HG03103 (cell line): ENCODE measurements at regions not wholly inside any gene's neighbourhood (a gene's known extent, or its start where the extent isn't known, plus 50 kb on each side); places are given as distances from the start of the nearest gene placed in this dataset.

Source experiments
- ATAC-seq: cut with Tn5 transposase; IDR thresholded peaks from one replicate; pipeline ENCODE4 v1.9.1; 2021; ENCODE audit warnings: low read depth; ENCODE audit not compliant: unreplicated experiment

- no peak for ATAC-seq
These were observed 202.5 kb upstream of the RAB4A start for GRCh38 chr1:229068270-229068987.

- ATAC-seq: no peak
These were observed 201.7 kb upstream of the RAB4A start for GRCh38 chr1:229069176-229069575.

- no peak for ATAC-seq
These were observed 200.7 kb upstream of the RAB4A start for GRCh38 chr1:229070168-229070567.

GRCh38 chr1:229073251-229073650 lies 197.7 kb upstream of the RAB4A start:
- no peak for ATAC-seq

GRCh38 chr1:229075217-229075616 lies 195.7 kb upstream of the RAB4A start:
- no peak for ATAC-seq

GRCh38 chr1:229075716-229076115 lies 195.2 kb upstream of the RAB4A start:
- no peak for ATAC-seq

- ATAC-seq: no peak
These were observed 194.7 kb upstream of the RAB4A start for GRCh38 chr1:229076195-229076594.

- ATAC-seq: no peak
These were observed 191.8 kb upstream of the RAB4A start for GRCh38 chr1:229079016-229079595.

GRCh38 chr1:229080361-229080760 lies 190.6 kb upstream of the RAB4A start:
- ATAC-seq: no peak

GRCh38 chr1:229085291-229085690 lies 185.6 kb upstream of the RAB4A start:
- ATAC-seq: no peak

- ATAC-seq: no peak
These were observed 184.8 kb upstream of the RAB4A start for GRCh38 chr1:229086091-229086490.

GRCh38 chr1:229086686-229087085 lies 184.2 kb upstream of the RAB4A start:
- no peak for ATAC-seq

- no peak for ATAC-seq
These were observed 183.6 kb upstream of the RAB4A start for GRCh38 chr1:229087339-229087738.

GRCh38 chr1:229087906-229088305 lies 183.0 kb upstream of the RAB4A start:
- no peak for ATAC-seq

- no peak for ATAC-seq
These were observed 182.2 kb upstream of the RAB4A start for GRCh38 chr1:229088711-229089110.

GRCh38 chr1:229089586-229090208 lies 181.2 kb upstream of the RAB4A start:
- no peak for ATAC-seq

GRCh38 chr1:229091721-229092136 lies 179.2 kb upstream of the RAB4A start:
- no peak for ATAC-seq

GRCh38 chr1:229092377-229093237 lies 178.3 kb upstream of the RAB4A start:
- no peak for ATAC-seq

- no peak for ATAC-seq
These were observed 177.7 kb upstream of the RAB4A start for GRCh38 chr1:229093238-229093540.

GRCh38 chr1:229093609-229094336 lies 177.1 kb upstream of the RAB4A start:
- no peak for ATAC-seq
